Kidney (tissue), 13 donors: ENCODE measurements at regions not wholly inside any gene's neighbourhood (a gene's known extent, or its start where the extent isn't known, plus 50 kb on each side); places are given as distances from the start of the nearest gene placed in this dataset.

Source experiments
- DNase-seq, 5 donors: peaks; one replicate each; pipeline ENCODE4 v3.0.0-alpha.2; 2013 to 2020
- FAIRE-seq: peaks from 2 replicates; lab custom pipeline; 2012; peaks lifted over from hg19 to GRCh38; lab: Jason Lieb, UNC
- H3K27ac ChIP-seq, 2 donors: one replicate each; pipeline ENCODE4 v1.7.0; 2013; ENCODE audit warnings: low read depth in 2 of 2, low read length in 2 of 2, inconsistent platforms in 1 of 2
- H3K27me3 ChIP-seq: one replicate; pipeline ENCODE4 v1.7.1; 2013; ENCODE audit warnings: low read length, inconsistent platforms; ENCODE audit not compliant: control insufficient read depth, insufficient read depth
- H3K36me3 ChIP-seq, 3 donors: one replicate each; pipeline versions ENCODE4 v1.7.0 to v1.7.1; 2013; ENCODE audit warnings: low read length in 3 of 3, control low read depth in 1 of 3, inconsistent platforms in 1 of 3; ENCODE audit not compliant: insufficient read depth in 3 of 3, control insufficient read depth in 2 of 3
- H3K4me1 ChIP-seq, 3 donors: one replicate each; pipeline versions ENCODE4 v1.7.0 to v1.7.1; 2013; ENCODE audit warnings: low read length in 3 of 3, inconsistent platforms in 1 of 3, low read depth in 1 of 3; ENCODE audit not compliant: control insufficient read depth in 2 of 3, insufficient read depth in 2 of 3
- H3K4me3 ChIP-seq, 3 donors: one replicate each; pipeline versions ENCODE4 v1.7.0 to v1.8.1; 2013; ENCODE audit warnings: low read length in 3 of 3, control low read depth in 1 of 3, inconsistent platforms in 1 of 3
- H3K9ac ChIP-seq, 3 donors: one replicate each; pipeline versions ENCODE4 v1.7.0 to v1.7.1; 2013; ENCODE audit warnings: low read length in 3 of 3, control low read depth in 1 of 3, inconsistent platforms in 1 of 3
- H3K9me3 ChIP-seq, 3 donors: one replicate each; pipeline versions ENCODE4 v1.7.0 to v1.7.1; 2013; ENCODE audit warnings: low read length in 3 of 3, control low read depth in 1 of 3, inconsistent platforms in 1 of 3; ENCODE audit not compliant: control insufficient read depth in 2 of 3, insufficient read depth in 1 of 3
- intact Hi-C: fragments of 100-400 bp; cut with DNase I; formaldehyde crosslinking; loops from one replicate; pipeline ENCODE4 v1.11.1; 2022
- TF ChIP-seq, protein P1 (sequence below): IDR thresholded peaks from 3 replicates; pipeline ENCODE4 v1.5.1; 2012; ENCODE audit warnings: mild to moderate bottlenecking, moderate library complexity, borderline replicate concordance; ENCODE audit not compliant: insufficient read depth; ENCODE audit errors: extremely low read depth
- donor health status: control.
- donor health status: control.
- donor health status: control.
- donor health status: control.
- donor health status: control.
- donor health status: DM: yes; HTN: yes; CAD: no.
- donor health status: Normal renal cell carcinoma (clear cell type).

DNA sequence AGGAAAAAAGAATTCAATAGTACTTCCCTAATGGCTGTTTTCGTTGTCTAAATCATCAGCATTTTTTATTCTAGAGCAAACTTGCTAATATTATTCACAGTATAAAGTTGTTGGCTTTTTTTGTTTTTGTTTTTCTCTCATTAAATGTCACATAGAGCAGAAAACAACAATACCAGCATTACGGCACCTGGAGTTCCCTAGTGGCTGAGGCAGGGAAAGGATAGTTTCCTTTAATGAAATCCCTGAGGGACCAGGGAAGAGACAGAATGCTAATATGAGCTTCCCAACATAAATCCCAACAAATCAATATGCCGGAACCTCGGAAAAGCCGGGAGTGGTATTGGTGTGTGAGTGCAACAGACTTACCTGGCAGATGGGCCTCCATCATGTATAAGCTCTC, 235.2 kb upstream of the ASCC3 start:
- Histone ChIP-seq H3K27me3 (no peaks in the 10 kb centered on the region), H3K4me3 (no peak overlapping the region), H3K27ac (no peak overlapping the region), H3K9ac (no peak overlapping the region), H3K9me3 (no peaks in the 10 kb centered on the region), H3K36me3 (no peaks in the 10 kb centered on the region), H3K4me1 (no peaks in the 10 kb centered on the region)
- no peak for DNase-seq
- TF ChIP-seq, protein P1, sequence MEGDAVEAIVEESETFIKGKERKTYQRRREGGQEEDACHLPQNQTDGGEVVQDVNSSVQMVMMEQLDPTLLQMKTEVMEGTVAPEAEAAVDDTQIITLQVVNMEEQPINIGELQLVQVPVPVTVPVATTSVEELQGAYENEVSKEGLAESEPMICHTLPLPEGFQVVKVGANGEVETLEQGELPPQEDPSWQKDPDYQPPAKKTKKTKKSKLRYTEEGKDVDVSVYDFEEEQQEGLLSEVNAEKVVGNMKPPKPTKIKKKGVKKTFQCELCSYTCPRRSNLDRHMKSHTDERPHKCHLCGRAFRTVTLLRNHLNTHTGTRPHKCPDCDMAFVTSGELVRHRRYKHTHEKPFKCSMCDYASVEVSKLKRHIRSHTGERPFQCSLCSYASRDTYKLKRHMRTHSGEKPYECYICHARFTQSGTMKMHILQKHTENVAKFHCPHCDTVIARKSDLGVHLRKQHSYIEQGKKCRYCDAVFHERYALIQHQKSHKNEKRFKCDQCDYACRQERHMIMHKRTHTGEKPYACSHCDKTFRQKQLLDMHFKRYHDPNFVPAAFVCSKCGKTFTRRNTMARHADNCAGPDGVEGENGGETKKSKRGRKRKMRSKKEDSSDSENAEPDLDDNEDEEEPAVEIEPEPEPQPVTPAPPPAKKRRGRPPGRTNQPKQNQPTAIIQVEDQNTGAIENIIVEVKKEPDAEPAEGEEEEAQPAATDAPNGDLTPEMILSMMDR: no peak
- no peak for FAIRE-seq
- intact Hi-C loops: no loop called here

DNA sequence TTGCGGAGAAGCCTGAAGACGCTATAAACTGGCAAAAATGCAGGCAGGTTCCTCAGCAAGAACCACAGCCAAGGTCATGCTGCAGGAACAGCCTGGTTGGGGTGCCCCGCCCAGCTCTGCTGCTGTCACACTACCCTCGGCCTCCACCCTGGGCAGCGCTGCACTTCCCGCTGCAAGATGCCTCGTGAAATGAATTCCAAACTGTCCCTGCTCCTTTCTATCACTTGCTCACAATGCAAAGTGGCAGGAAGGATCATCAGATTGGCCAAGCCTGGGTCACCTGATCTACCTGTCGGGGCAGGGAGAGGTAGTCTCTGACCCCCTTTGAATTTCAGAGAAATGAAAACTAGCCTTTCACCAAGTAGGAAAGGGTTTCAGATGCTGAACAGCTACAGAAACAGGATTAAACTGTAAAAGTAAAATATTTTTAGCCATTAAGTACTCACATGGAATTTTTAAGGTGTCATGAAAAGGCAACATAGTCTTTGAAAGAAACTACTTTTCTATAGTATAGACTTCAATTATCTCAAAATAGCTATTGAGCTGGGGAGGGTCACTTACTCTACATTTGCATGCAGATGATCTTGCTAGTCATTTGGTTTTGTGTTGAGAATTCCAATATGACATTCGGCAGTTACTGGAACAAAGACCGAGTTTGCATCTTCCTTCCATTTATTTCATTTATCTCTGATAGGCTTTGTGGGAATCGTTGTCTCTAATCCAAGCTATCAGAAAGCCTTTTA, 236.4 kb upstream of the ASCC3 start:
- peak in 4 of 5 donors; percentile 6 to 71 (median 24) for DNase-seq
- Histone ChIP-seq H3K9ac (no peak overlapping the region), H3K27ac (no peak overlapping the region), H3K27me3 (no peaks in the 10 kb centered on the region), H3K9me3 (no peaks in the 10 kb centered on the region), H3K4me1 (no peaks in the 10 kb centered on the region), H3K4me3 (no peak overlapping the region), H3K36me3 (no peaks in the 10 kb centered on the region)
- TF ChIP-seq, protein P1: no peak
- intact Hi-C loops: no loop called here
- FAIRE-seq: no peak

DNA sequence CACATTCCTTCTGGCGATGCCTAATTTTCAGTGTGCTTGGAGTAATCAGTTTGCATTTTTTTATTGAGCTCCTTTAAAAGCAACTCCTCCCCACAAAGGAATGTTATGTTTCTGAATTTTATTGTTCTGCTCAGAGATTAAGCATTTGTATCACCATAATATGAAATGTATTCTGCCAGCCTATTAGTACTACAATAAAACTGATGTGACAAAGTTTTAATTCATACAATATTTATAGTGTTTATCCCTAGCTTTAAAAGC, 236.9 kb upstream of the ASCC3 start:
- H3K4me1 ChIP-seq: no peaks in the 10 kb centered on the region
- H3K9me3 ChIP-seq: no peaks in the 10 kb centered on the region
- H3K27ac ChIP-seq: no peak overlapping the region
- H3K36me3 ChIP-seq: no peaks in the 10 kb centered on the region
- intact Hi-C loops: no loop called here
- TF ChIP-seq, protein P1: no peak
- DNase-seq (no peak), FAIRE-seq (no peak)
- no peak overlapping the region for H3K9ac ChIP-seq
- H3K27me3 ChIP-seq: no peaks in the 10 kb centered on the region
- H3K4me3 ChIP-seq: no peak overlapping the region

DNA sequence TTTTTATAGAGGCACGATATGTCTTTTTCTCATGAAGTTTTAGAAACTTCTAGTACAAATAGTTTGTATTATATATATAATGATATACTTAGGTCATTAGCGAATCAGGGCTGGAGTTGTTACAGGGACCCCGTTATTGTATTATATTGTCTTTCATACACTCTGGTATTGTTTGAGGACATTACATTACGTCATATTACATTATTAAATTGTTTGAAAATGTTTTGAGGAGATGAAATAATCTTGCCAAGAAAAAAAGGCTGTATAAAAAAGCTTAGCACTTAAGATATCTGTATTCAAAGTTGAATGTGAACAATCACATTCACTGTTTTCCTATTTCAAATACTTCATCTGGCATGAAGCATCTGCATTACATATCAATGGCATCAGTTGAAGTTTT, 239.6 kb upstream of the ASCC3 start:
- intact Hi-C loops: no loop called here
- H3K36me3 ChIP-seq: no peaks in the 10 kb centered on the region
- TF ChIP-seq, protein P1: no peak
- no peaks in the 10 kb centered on the region for H3K9me3 ChIP-seq
- FAIRE-seq (peak; percentile 35), DNase-seq (no peak)
- no peak overlapping the region for H3K9ac ChIP-seq
- H3K27ac ChIP-seq: no peak overlapping the region
- no peaks in the 10 kb centered on the region for H3K4me1 ChIP-seq
- no peak overlapping the region for H3K4me3 ChIP-seq
- H3K27me3 ChIP-seq: no peaks in the 10 kb centered on the region
